T-cell (primary cell): ENCODE measurements at regions not wholly inside any gene's neighbourhood (a gene's known extent, or its start where the extent isn't known, plus 50 kb on each side); places are given as distances from the start of the nearest gene placed in this dataset.

Experiments
- ATAC-seq, 4 experiments: fragments of 200-7000 bp in 3 of 4; fragments of 150-1000 bp in 1 of 4; cut with Tn5 transposase; replicated peaks in 1 of 4; 1 replicate in 3 of 4; 2 replicates in 1 of 4; pipeline ENCODE4 v1.10.0; 2021; ENCODE audit warnings: moderate library complexity in 3 of 4, mild to moderate bottlenecking in 2 of 4, moderate number of reproducible peaks in 1 of 4
- CTCF ChIA-PET, 2 donors: fragments of 300-600 bp; sonication (Branson Sonifier 250); formaldehyde crosslinking; loops; one replicate each; lab custom pipeline; 2022; ENCODE audit warnings: antibody characterized with exemption in 2 of 2; lab: Charles Lee
- POLR2A ChIA-PET, 2 donors: fragments of 300-600 bp; sonication (Branson Sonifier 250); formaldehyde crosslinking; loops; one replicate each; lab custom pipeline; 2022; ENCODE audit warnings: antibody characterized with exemption in 2 of 2; lab: Charles Lee
- DNase-seq, 35 experiments: peaks; one replicate each; pipeline versions ENCODE4 v3.0.0 to v3.0.0-alpha.2; 2013 to 2023
- H3K27ac ChIP-seq: one replicate; pipeline ENCODE4 v1.5.1; 2013; ENCODE audit warnings: low read length
- H3K27me3 ChIP-seq, 2 experiments: replicated peaks in 1 of 2; 1 replicate in 1 of 2; 2 replicates in 1 of 2; pipeline versions ENCODE4 v1.6.1 to v1.7.0; 2013; ENCODE audit warnings: low read length in 1 of 2, mixed read lengths in 1 of 2; ENCODE audit not compliant: control insufficient read depth in 2 of 2, insufficient read depth in 2 of 2; ENCODE audit errors: extremely low read depth in 1 of 2
- H3K36me3 ChIP-seq, 2 donors: 1 replicate in 1 of 2; 2 replicates in 1 of 2; pipeline versions ENCODE4 v1.6.1 to v1.7.0; 2013; ENCODE audit warnings: low read length in 1 of 2; ENCODE audit not compliant: control insufficient read depth in 2 of 2, insufficient read depth in 1 of 2; ENCODE audit errors: extremely low read depth in 1 of 2
- H3K4me1 ChIP-seq, 2 experiments: 1 replicate in 1 of 2; 2 replicates in 1 of 2; pipeline versions ENCODE4 v1.6.1 to v1.7.0; 2013; ENCODE audit warnings: low read length in 2 of 2, mixed read lengths in 1 of 2; ENCODE audit not compliant: insufficient read depth in 2 of 2, control insufficient read depth in 1 of 2; ENCODE audit errors: extremely low read depth in 1 of 2
- H3K4me3 ChIP-seq, 2 donors: 1 replicate in 1 of 2; 2 replicates in 1 of 2; pipeline versions ENCODE4 v1.5.1 to v1.7.0; 2013; ENCODE audit warnings: mild to moderate bottlenecking in 2 of 2, low read length in 1 of 2, moderate library complexity in 1 of 2; ENCODE audit not compliant: control insufficient read depth in 1 of 2; ENCODE audit errors: extremely low read depth in 1 of 2
- H3K9me3 ChIP-seq: 2 replicates; pipeline ENCODE4 v1.7.0; 2013
- H3K27ac Mint-ChIP-seq, 2 donors: one replicate each; pipeline ENCODE4 v1.8.0; 2020 to 2021; ENCODE audit warnings: mild to moderate bottlenecking in 2 of 2, mixed read lengths in 2 of 2
- H3K27me3 Mint-ChIP-seq, 2 donors: one replicate each; pipeline ENCODE4 v1.8.0; 2021 to 2022; ENCODE audit warnings: mixed read lengths in 2 of 2
- H3K36me3 Mint-ChIP-seq: one replicate; pipeline ENCODE4 v1.8.0; 2021; ENCODE audit warnings: mixed read lengths
- H3K4me1 Mint-ChIP-seq, 3 donors: one replicate each; pipeline ENCODE4 v1.8.0; 2020 to 2022; ENCODE audit warnings: mixed read lengths in 3 of 3, mild to moderate bottlenecking in 1 of 3
- H3K4me3 Mint-ChIP-seq, 3 donors: one replicate each; pipeline ENCODE4 v1.8.0; 2020 to 2022; ENCODE audit warnings: mild to moderate bottlenecking in 3 of 3, mixed read lengths in 3 of 3, moderate library complexity in 3 of 3
- H3K9me3 Mint-ChIP-seq, 3 donors: one replicate each; pipeline ENCODE4 v1.8.0; 2020 to 2022; ENCODE audit warnings: mixed read lengths in 3 of 3
- WGBS: methylation state at CpG from one replicate; pipeline ENCODE4 v1.1.5; 2013; ENCODE audit warnings: missing lambda C conversion rate; ENCODE audit not compliant: insufficient coverage; 5-methylcytosine and 5-hydroxymethylcytosine counted together

GRCh38 chr5:175382171-175382570, 61.8 kb downstream of the DRD1 start:
- Mint-ChIP-seq H3K27me3 (peaks cover 27 to 49% of the 10 kb centered on the region in 2 donors), H3K4me1 (no peaks in the 10 kb centered on the region), H3K27ac (no peak overlapping the region), H3K36me3 (no peaks in the 10 kb centered on the region), H3K9me3 (no peaks in the 10 kb centered on the region), H3K4me3 (no peak overlapping the region)
- no peak overlapping the region for H3K27ac ChIP-seq
- POLR2A ChIA-PET: no interaction called here
- DNase-seq (no peak), ATAC-seq (no peak)
- WGBS: 50% methylated on average over 1 of the region's 1 CpG
- no peaks in the 10 kb centered on the region for H3K4me1 ChIP-seq
- H3K9me3 ChIP-seq: no peaks in the 10 kb centered on the region
- CTCF ChIA-PET: no interaction called here
- no peak overlapping the region for H3K4me3 ChIP-seq
- no peaks in the 10 kb centered on the region for H3K36me3 ChIP-seq
- peaks cover 0 to 2% of the 10 kb centered on the region in 2 experiments for H3K27me3 ChIP-seq

- no peaks in the 10 kb centered on the region for H3K36me3 ChIP-seq
- peaks cover 34 to 42% of the 10 kb centered on the region in 2 donors for H3K27me3 Mint-ChIP-seq
- ATAC-seq: no peak
- no peaks in the 10 kb centered on the region for H3K4me1 ChIP-seq
- H3K9me3 ChIP-seq: no peaks in the 10 kb centered on the region
- no peak for DNase-seq
- ChIA-PET CTCF (no interaction called here), POLR2A (interaction anchor here in 1 of 2 donors (0.7 kb wide), 1 partner anchor 15 kb away, joined by 4 read pairs; no protein-coding TSS in a partner anchor)
- H3K4me1 Mint-ChIP-seq: no peaks in the 10 kb centered on the region
- H3K4me3 ChIP-seq: no peak overlapping the region
- no peaks in the 10 kb centered on the region for H3K36me3 Mint-ChIP-seq
- H3K27ac ChIP-seq: no peak overlapping the region
- 100% methylated on average over 1 of the region's 4 CpGs for WGBS
- H3K27ac Mint-ChIP-seq: no peak overlapping the region
- no peaks in the 10 kb centered on the region for H3K9me3 Mint-ChIP-seq
- H3K27me3 ChIP-seq: peaks cover 0 to 2% of the 10 kb centered on the region in 2 experiments
- no peak overlapping the region for H3K4me3 Mint-ChIP-seq
Observed at GRCh38 chr5:175381130-175381529, 62.9 kb downstream of the DRD1 start.

GRCh38 chr5:175380701-175381100, 63.3 kb downstream of the DRD1 start:
- Mint-ChIP-seq H3K27ac (no peak overlapping the region), H3K9me3 (no peaks in the 10 kb centered on the region), H3K4me3 (no peak overlapping the region), H3K27me3 (peaks cover 36 to 46% of the 10 kb centered on the region in 2 donors), H3K4me1 (no peaks in the 10 kb centered on the region), H3K36me3 (no peaks in the 10 kb centered on the region)
- no peaks in the 10 kb centered on the region for H3K36me3 ChIP-seq
- no CpG with 5 or more reads among the region's 2 CpGs for WGBS
- no peak for ATAC-seq
- H3K27ac ChIP-seq: no peak overlapping the region
- CTCF ChIA-PET: no interaction called here
- H3K27me3 ChIP-seq: peaks cover 0 to 2% of the 10 kb centered on the region in 2 experiments
- no peaks in the 10 kb centered on the region for H3K9me3 ChIP-seq
- H3K4me1 ChIP-seq: no peaks in the 10 kb centered on the region
- POLR2A ChIA-PET: interaction anchor here in 1 of 2 donors (0.7 kb wide), 1 partner anchor 15 kb away, joined by 4 read pairs; no protein-coding TSS in a partner anchor
- H3K4me3 ChIP-seq: no peak overlapping the region
- no peak for DNase-seq

- Histone ChIP-seq H3K27me3 (no peaks in the 10 kb centered on the region), H3K36me3 (no peaks in the 10 kb centered on the region), H3K9me3 (no peaks in the 10 kb centered on the region), H3K27ac (no peak overlapping the region), H3K4me1 (no peaks in the 10 kb centered on the region), H3K4me3 (no peak overlapping the region)
- ChIA-PET POLR2A (no interaction called here), CTCF (no interaction called here)
- ATAC-seq: no peak
- H3K27me3 Mint-ChIP-seq: peaks cover 43 to 55% of the 10 kb centered on the region in 2 donors
- no CpG with 5 or more reads among the region's 1 CpG for WGBS
- no peaks in the 10 kb centered on the region for H3K4me1 Mint-ChIP-seq
- DNase-seq: no peak
- H3K36me3 Mint-ChIP-seq: no peaks in the 10 kb centered on the region
- H3K9me3 Mint-ChIP-seq: no peaks in the 10 kb centered on the region
- H3K4me3 Mint-ChIP-seq: no peak overlapping the region
- H3K27ac Mint-ChIP-seq: no peak overlapping the region
Observed at GRCh38 chr5:175379867-175380266, 64.1 kb downstream of the DRD1 start.

GRCh38 chr5:175378444-175379028, 65.4 kb downstream of the DRD1 start:
- Mint-ChIP-seq H3K36me3 (no peaks in the 10 kb centered on the region), H3K4me1 (no peaks in the 10 kb centered on the region), H3K4me3 (no peak overlapping the region), H3K27ac (no peak overlapping the region), H3K9me3 (no peaks in the 10 kb centered on the region), H3K27me3 (peaks cover 38 to 59% of the 10 kb centered on the region in 2 donors)
- Histone ChIP-seq H3K36me3 (no peaks in the 10 kb centered on the region), H3K9me3 (no peaks in the 10 kb centered on the region), H3K4me1 (no peaks in the 10 kb centered on the region), H3K4me3 (no peak overlapping the region), H3K27ac (no peak overlapping the region), H3K27me3 (no peaks in the 10 kb centered on the region)
- DNase-seq (no peak), ATAC-seq (no peak)
- POLR2A ChIA-PET: interaction anchor here in 1 of 2 donors (0.5 kb wide), 1 partner anchor 10 kb away, joined by 5 read pairs; no protein-coding TSS in a partner anchor
- WGBS: no CpG with 5 or more reads among the region's 5 CpGs
- CTCF ChIA-PET: no interaction called here

- Mint-ChIP-seq H3K27ac (no peak overlapping the region), H3K9me3 (no peaks in the 10 kb centered on the region), H3K4me1 (no peaks in the 10 kb centered on the region), H3K27me3 (peaks cover 42 to 56% of the 10 kb centered on the region in 2 donors), H3K36me3 (no peaks in the 10 kb centered on the region), H3K4me3 (no peak overlapping the region)
- Histone ChIP-seq H3K4me3 (no peak overlapping the region), H3K27me3 (no peaks in the 10 kb centered on the region), H3K9me3 (no peaks in the 10 kb centered on the region), H3K36me3 (no peaks in the 10 kb centered on the region), H3K27ac (no peak overlapping the region), H3K4me1 (no peaks in the 10 kb centered on the region)
- ChIA-PET POLR2A (no interaction called here), CTCF (no interaction called here)
- no CpG with 5 or more reads among the region's 1 CpG for WGBS
- no peak for ATAC-seq
- DNase-seq: no peak
Observed at GRCh38 chr5:175377816-175378215, 66.2 kb downstream of the DRD1 start.
